HG03354 (cell line): ENCODE measurements at regions not wholly inside any gene's neighbourhood (a gene's known extent, or its start where the extent isn't known, plus 50 kb on each side); places are given as distances from the start of the nearest gene placed in this dataset.

Experiments
- ATAC-seq: cut with Tn5 transposase; IDR thresholded peaks from one replicate; pipeline ENCODE4 v1.9.1; 2021; ENCODE audit warnings: mild to moderate bottlenecking; ENCODE audit not compliant: unreplicated experiment, poor library complexity, severe bottlenecking

DNA sequence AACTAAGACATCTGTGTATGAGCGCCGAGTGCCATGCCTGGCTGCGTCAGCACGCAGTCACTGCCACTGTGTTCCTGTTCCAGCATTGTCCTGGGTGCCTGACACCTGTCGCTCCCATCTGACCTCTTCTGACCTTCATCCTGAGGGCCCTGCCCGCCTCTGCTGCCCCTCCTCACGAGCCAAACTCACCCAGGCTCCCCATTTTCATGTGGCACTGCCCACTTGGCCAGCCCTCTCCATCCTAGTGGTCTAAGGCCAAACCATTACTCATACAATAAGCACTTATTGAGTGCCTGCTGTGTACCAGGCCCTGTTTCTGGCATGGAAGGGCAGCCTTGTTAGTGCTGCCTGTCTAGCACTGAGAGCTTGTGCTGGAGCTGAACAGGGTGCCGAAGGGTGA lies 77.2 kb upstream of the PCBD1 start:
- ATAC-seq = no peak

DNA sequence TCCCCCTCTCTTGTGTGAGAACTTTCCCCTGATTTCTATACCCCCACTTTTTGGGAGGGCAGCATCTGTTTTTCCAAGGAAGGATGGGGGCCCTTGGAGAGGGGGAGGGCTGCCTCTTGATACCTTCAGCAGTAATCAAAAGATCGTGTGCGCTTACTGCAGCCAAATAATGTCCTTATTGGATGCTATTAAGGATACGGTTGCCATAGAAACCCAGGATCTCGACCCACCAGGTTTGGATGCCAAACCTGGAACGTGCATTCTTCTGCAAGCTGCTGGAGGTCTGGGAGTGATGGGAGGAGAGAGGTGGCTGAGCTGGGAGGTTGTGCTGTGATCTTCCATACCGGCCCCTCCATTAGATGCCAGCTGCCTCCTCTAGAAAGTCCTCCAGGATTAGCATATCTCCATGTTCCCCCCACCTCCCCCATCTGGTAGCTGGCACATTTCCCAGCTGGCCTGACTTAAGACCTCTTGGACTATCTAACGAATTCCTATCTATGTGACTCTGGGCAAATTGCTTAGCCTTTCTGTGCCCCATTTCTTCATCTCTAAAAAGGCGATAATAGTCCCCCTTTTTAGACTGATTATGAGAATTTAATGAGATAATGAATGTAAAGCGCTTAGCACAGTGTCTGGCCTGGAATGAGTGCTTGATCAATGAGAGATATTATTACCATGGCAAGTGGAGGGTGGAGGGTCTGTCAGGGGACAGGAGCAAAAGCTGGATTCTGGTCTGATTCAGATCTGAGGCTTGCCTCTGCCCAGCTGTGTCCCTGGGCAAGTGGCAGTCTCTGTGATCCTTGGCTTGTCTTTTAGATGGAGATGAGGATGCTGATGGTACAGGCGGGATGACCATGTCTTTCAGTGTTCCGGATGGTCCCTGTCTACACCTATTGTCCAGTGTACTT lies 78.5 kb upstream of the PCBD1 start:
- ATAC-seq = no peak

DNA sequence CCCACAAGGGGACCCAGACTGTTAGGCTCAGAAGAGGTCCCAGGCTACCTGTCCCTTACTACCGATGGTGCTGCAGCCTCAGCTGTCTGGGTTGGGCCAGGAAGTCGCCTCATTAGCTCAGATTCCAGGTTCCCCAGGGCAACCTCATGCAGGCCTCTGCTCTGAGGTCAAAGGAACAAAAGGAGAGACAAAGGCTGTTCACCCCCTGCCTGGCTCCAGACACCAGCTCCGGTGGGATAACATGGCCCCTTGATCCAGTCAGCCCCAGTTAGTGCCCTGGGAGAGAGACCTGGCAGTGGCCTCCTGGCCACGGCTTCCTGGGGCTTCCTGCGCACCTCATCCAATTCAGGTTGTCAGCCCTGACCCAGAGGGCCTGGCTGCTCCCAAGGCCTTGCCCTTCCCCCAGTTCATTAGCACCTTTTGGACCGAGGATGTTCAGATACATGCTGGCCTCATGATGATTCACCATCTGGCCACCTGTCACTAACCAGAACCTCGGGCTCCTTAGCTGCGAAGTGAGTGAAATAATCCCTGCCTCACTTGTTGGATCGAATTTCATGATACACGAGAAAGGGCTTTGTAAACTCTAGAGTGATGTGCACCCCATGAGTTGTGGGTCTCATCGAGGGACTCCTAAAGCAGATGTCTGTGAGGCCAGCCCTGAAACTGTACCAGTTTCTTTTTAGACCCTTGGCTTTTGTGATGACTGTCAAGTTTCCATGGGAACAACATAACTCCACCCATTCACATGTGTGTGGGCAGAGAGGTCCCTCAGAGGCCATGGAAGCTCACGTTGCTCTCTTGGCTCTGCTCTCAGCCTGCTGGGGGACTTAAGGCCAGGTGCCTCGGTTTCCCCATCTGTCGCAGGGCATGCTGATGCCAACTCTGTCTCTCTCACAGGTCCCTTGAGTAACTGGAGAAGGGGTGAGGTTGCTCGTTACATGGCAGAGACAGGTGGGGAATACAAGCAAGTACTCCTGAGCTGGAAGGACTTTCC lies 79.5 kb upstream of the PCBD1 start:
- ATAC-seq = no peak

DNA sequence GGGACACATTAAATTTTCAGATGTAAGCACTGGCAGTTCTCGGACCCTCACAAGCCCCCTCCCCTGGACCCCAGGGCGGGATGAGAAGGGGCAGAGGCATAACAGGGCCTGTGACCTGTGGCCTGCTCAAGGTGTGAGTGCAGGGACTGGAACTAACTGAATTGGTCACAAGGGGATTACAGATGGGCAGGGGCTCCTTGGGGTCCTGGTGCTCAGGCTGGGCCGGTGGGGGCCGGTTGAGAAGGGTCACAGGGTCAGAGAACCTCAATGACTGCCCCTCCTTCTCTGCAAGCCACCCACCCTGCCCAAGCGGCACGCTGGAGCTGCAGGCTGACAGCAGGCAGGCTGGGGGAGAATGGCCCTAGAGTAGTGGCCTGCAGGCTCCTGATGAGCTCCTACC lies 80.8 kb upstream of the PCBD1 start:
- no peak for ATAC-seq

DNA sequence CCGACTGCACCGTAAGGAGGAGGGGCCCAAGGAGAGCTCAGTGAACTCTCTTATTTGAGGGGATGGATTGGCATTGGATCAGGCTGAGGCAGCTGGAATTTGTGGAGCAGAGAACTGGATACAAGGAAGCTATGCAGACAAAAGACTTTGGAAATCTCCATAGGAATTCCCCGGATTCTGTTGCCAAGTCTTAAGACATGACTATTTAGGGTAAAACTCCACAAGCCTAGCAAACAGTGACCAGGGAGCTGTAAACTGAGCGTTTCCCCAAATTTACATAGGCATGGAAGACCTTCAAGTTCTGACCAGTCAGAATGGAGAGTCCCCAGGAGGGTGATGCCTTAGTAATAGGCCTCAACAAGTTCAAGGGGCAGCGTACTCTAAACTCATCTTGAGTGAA lies 82.5 kb upstream of the PCBD1 start:
- ATAC-seq = no peak

DNA sequence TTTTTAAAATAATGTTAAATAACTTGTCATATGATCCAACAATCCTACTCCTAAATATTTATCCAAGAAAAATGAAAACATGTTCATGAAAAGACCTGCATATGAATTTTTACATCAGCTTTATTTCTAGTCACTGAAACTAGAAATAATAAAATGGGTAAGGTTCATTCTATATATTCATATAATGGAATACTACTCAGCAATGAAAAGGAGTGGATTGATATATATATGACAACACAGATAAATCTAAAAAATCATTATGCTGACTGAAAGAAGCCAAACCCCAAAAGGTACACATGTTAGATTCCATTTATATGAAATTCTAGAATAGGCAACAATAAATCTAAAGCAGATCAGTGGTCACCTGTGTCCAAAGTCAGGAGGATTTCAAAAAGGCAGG lies 84.9 kb upstream of the PCBD1 start:
- no peak for ATAC-seq

DNA sequence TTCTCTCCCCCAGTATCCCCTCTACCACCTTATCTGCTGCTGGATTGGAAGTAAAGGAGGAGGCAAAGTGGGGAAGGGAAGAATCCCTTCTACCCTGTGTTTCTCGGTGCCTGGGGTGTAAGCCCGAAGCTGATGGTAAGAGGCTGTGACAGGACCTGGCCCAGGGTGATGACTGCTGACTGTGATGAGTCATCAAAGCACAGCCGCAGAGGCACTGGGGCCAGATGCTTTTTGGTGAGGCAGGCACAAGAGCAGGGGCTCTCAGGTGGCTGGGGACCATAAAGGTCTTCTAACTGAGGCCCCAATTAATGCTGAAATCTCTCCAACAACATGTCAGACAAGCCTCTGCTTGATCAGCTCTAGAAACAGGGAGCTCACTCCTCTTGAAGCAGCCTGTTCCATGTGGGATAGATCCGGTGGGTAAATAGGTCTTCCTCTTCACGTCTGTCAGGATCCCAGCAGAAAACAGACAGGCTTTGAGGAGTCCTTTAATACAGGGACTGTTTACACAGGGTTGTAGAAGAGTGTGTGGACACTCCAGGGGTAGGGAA lies 86.1 kb upstream of the PCBD1 start:
- no peak for ATAC-seq

DNA sequence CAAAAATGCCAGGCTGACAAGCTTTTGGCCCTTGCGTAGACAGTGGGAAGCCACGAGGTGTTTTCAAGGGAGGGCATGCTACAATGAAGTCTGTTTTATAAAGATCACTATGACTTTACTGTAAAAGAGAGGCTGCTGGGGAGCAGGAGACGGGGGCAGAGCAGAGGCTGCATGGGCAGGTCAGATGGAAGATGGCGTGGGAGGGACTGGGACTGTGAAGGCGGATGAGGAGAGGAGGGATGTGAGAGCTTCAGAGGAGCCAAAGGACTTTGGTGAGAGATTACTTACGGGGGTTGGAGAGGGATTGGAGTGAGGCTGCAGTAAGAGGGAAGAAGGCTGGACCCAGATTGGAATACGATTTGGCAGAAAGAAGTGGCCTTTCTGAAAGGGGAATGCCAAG lies 86.6 kb upstream of the PCBD1 start:
- no peak for ATAC-seq

DNA sequence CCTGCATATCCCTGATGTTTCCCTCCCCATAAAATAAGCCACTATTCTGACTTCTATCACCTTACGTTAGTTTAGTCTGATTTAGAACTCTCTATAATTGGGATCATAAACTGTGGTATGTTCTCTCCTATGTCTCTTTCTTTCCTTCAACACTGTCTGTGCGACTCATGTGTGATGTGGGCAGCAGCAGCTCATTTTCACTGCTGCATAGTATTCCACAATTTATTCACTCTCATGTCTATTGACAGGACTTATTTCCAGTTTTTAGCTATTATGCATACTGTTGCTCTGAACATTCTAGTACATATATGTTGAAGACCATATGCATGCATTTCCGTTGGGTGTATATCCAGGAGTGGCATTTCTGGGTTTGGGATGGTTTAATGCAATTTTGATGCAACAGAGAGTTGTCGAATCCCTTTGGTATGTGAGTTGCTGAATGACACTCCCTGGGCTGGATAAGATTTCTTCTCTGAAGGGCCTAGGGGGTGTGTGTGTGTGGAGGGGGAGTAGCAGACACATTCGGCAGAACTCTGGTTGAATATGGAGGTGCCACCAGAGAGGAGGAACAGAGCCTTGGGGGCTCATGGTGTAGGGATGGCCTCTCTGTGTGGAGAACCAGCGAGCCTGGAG lies 87.8 kb upstream of the PCBD1 start:
- ATAC-seq = no peak

DNA sequence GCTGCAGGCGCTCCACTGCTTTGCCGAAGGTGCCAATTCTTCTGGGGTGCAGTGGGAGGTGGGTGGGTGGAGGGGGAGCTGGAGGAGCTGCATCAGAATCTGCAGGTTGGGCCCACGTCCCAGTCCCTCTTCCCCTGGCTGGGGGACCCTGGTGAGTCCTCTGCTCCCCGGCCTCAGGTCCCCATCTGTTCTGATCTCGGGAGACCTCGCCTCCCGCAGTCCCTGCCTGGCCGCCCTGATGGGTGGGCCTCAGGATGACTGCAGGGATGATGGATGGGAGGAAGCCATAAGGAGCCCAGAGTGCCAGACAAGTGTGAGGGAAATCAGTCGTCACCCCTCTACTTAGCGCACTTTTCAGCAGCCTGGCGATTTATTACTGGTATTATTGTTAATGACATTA lies 89.3 kb upstream of the PCBD1 start:
- ATAC-seq = no peak

DNA sequence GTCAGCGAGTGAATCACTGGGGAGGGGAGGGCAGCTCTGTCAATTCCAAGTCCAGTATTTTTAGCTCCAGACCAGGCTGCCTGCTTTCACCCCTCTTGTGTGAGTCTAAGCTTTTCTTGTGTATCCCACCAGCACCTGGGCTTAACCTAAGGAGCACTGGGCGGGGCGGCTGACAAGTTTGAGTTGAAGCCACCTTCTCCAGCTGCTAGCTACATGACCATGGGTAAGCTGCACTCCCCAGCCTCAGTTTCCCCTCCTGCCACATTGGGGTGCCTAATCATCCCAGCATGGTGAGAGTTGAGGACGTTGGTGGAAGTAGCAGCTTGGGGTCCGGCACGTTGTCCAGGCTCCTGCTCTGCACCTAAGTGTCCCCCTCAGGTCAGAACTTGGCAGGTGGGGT lies 89.8 kb upstream of the PCBD1 start:
- ATAC-seq = no peak

DNA sequence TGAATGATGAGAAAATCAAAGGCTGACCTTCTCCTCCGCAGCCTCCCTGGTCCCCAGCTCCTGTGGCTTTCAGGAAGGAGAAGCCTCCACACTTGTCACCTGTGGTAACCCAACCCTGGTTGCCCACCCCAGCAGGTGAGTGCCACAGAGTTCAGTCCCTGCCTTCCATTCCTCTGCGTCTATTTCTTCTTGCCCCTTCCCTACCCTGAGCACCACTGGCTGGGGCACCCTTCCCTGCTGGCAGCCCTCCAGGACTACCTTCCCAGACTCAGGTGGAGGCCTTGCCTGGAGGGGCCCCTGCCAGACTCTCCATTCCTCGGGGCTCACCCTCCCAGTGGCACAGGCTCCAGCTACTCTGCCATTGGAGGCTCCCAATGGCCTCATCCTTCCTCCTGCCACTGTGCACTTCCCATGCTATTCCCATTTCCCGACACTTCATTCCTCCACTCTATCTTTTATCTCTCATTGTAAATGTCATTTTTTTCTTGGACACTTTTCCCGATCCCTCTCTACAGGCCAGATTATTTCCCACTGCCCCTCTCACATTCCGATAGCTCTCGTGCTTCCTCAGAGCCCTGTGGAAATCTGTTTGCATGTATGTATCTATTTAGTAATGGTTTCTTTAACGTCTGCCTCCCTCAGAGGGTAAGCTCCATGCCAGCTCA lies 90.6 kb upstream of the PCBD1 start:
- no peak for ATAC-seq

DNA sequence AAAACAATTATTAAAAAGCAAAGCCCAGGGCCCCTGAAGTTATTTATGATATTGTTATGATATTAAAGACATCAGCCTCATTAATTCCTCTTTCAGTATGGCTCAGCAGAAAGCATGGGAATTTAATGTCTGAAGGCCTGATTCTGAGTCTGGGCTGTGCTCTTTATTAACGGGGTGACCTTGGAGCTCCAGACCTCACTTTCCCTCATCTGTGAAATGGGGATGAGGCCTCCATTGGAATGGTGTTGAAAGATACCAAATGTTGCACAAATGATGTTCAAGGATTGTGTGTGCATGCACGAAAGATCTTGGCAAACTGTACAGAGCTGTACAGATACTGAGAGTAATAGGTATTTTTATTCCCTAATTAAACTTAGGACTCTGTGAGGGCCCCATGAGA lies 92.3 kb upstream of the PCBD1 start:
- ATAC-seq = no peak

DNA sequence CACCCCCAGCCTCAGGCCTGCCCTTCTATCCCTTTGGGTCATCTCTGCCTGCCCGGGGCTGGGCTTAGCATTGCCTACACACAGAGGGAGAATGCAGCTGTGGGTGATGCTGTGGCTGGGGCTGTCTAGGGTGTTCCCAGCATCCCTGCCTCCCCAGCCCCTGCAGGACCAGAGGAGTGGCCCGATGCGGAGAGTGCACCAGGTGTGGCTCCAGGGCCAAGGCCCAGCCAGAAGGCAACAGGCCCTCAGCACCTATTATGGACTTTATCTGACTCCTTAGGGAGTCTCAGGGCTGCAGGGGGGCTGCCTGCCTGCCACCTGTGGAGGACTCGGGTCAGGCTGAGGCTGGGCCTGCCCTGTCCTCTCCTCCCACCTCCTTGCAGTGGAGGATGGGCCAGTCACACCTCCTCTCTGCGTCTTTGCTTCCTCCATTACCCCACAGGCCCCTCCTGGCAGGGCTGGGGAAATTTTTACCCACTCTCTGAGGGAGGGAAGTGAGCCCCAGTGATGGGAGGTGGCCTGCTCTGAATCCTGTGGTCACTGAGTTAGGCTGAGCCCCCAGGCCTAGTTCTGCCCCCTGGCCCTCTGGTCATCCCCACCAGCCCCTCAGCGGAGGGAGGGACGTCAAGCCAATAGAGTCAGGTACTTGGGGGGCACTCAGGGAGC lies 92.9 kb upstream of the PCBD1 start:
- no peak for ATAC-seq

DNA sequence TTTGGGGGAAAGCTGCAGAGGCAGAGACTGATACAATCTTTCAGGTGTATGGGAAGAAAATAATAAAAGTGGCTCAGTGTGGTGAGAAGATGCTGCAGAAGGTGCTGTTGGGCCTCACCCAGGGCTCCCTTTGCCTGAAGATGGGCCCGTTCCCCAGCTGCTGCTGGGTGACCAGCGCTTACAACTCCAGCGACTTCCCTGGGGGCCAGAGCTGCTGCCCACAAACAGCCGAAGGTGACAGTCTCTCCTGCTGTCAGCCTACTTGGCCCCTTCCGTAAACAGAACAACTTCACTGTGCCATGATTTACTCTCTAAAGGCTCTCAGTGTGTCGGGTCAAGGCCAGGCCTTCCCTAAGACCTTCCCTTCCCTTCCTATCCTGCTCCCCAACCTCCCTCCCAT lies 93.6 kb upstream of the PCBD1 start:
- no peak for ATAC-seq

DNA sequence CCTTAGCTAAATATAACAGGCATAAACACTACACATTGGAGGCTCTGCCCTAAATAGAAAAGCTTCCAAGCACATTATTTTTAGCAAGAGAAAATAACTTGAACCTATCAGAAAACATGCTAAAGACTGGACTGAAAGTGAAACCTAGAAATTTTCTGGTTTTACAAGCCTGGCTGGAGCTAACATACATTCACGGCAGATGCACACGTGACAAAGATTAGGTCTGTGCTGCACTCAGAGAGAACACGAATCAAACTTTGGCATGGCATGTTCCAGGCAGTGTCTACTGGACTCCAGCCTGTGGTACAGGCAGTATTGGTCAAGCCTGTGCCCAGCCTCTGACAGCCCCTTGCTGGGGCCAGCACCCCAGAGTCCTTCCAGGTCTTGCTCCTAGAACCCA lies 94.1 kb upstream of the PCBD1 start:
- peak; percentile 80 for ATAC-seq

DNA sequence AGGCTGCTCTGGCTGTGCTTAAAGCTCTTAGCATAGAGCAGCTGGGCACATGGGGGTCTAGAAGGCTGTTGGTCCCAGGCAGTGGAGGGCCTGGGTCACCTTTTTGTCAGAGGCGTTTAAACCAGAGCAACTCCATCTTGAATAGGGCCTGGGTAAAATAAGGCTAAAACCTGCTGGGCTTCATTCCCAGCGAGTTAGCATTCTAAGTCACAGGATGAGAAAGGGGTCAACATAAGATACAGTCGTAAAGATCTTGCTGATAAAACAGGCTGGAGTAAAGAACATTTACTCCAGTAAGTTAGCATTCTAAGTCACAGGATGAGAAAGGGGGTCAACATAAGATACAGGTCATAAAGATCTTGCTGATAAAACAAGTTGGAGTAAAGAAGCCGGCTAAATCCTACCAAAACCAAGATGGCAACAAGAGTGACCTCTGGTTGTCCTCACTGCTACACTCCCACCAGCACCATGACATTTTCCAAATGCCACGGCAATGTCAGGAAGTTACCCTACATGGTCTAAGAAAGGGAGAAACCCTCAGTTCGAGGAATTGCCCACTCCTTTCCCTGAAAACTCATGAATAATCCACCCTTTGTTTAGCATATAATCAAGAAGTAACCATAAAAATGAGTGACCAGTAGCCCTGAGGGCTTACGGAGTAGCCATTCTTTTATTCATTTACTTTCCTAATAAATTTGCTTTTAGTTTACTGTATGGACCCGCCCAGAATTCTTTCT lies 96.8 kb upstream of the PCBD1 start:
- ATAC-seq = no peak

DNA sequence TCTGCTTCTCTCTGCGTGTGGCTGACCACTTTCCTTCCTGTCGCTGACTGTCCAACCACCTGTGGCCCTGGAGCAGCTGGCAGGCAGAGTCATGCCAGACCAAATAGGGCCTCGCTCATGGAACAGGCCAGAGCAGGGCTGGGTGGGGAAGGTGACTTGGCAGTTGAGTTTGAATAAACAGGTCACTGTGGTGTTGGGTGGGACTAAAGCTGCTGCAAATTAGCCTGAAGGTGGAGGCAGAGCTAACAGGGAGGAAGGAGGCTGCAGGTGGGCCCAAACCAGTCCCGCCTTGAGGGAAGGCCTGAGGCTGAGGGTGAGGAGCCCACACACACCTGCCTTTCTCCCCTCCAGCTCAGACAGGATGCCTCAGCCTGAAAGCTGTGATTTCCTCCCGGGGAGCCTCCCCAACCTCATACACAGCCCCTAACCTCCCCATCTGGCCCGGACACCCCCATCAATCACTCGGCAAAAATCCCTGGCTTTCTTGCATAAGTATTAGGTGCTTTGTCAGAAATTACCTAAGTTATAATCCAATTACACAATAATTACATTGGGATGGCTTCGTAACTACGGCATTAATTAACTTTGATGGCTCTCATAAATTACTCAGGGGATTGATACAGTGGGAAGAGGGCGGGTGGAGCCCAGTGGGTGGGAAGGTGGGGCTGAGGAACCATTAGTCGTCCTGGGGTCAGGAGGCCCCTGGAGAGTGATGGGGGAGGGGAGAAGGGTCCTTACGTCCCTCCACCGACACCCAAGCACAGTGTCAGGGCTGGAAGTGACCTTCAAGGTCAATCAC lies 97.7 kb upstream of the PCBD1 start:
- no peak for ATAC-seq
